GM23338 (cell line): ENCODE measurements at regions not wholly inside any gene's neighbourhood (a gene's known extent, or its start where the extent isn't known, plus 50 kb on each side); places are given as distances from the start of the nearest gene placed in this dataset.

ENCODE experiments used
- CREB1 ChIP-seq: fragments of 250-450 bp; sonication (Bioruptor Pico); IDR thresholded peaks from 2 replicates; pipeline ENCODE4 v1.5.0; 2020; ENCODE audit warnings: low read depth, mild to moderate bottlenecking, moderate library complexity
- EZH2 ChIP-seq: fragments of 200-600 bp; sonication (generic); IDR thresholded peaks from one replicate; pipeline ENCODE4 v1.8.0; 2017; ENCODE audit warnings: antibody characterized with exemption, mild to moderate bottlenecking, low read depth; ENCODE audit not compliant: unreplicated experiment
- EZH2phosphoT487 ChIP-seq: fragments of 200-600 bp; sonication (generic); IDR thresholded peaks from one replicate; pipeline ENCODE4 v1.8.1; 2018; ENCODE audit warnings: antibody characterized with exemption; ENCODE audit not compliant: unreplicated experiment
- JUNB ChIP-seq: IDR thresholded peaks from one replicate; pipeline ENCODE4 v1.6.1; 2016; ENCODE audit warnings: antibody characterized with exemption; ENCODE audit not compliant: unreplicated experiment
- POLR2AphosphoS5 ChIP-seq: IDR thresholded peaks from 2 replicates; pipeline ENCODE4 v1.6.1; 2016; ENCODE audit warnings: antibody characterized with exemption, low read depth
- STAT1 ChIP-seq: IDR thresholded peaks from one replicate; pipeline ENCODE4 v1.6.1; 2016; ENCODE audit warnings: antibody characterized with exemption; ENCODE audit not compliant: unreplicated experiment
- ZNF114 ChIP-seq: fragments of 250-450 bp; sonication (Bioruptor Pico); IDR thresholded peaks from 2 replicates; pipeline ENCODE4 v1.5.0; 2020; ENCODE audit warnings: mild to moderate bottlenecking, moderate library complexity
- ZNF331 ChIP-seq: fragments of 250-450 bp; sonication (Bioruptor Pico); IDR thresholded peaks from 2 replicates; pipeline ENCODE4 v1.5.0; 2020; ENCODE audit warnings: low read depth, mild to moderate bottlenecking, moderate library complexity
- TF ChIP-seq, protein P1 (sequence below), 2 experiments: fragments of 200-600 bp in 1 of 2; sonication (generic) in 1 of 2; conservative IDR thresholded peaks; 2 replicates each; pipeline versions ENCODE4 v1.5.1 to v1.6.1; 2016 to 2017; ENCODE audit warnings: antibody characterized with exemption in 2 of 2, low read depth in 2 of 2, mild to moderate bottlenecking in 2 of 2, moderate library complexity in 1 of 2
- TF ChIP-seq, protein P2 (sequence below): IDR thresholded peaks from one replicate; pipeline ENCODE4 v1.6.1; 2018; ENCODE audit warnings: antibody characterized with exemption; ENCODE audit not compliant: unreplicated experiment
- TF ChIP-seq, protein P3 (sequence below): IDR thresholded peaks from 2 replicates; pipeline ENCODE4 v1.6.1; 2016; ENCODE audit warnings: antibody characterized with exemption
- TF ChIP-seq, protein P4 (sequence below): fragments of 250-450 bp; sonication (Bioruptor Pico); IDR thresholded peaks from 2 replicates; pipeline ENCODE4 v1.5.0; 2020; ENCODE audit warnings: mild to moderate bottlenecking, moderate library complexity

DNA sequence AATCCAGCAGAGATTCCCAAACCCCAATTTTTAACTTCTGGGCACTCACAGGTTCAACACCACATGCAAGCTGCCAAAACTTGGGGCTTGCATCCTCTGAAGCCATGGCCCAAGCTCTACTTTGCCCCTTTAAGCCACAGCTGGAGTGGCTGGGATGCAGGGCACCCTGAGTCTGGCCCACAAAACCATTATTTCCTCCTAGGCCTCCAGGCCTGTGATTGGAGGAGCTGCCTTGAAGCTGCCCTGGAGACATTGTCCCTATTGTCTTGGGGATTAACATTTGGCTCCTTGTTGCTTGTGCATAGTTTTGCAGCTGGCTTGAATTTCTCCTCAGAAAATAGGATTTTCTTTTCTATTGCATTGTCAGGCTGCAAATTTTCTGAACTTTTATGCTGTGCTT, 109.8 kb upstream of the RPRM start:
- TF ChIP-seq, protein P1, sequence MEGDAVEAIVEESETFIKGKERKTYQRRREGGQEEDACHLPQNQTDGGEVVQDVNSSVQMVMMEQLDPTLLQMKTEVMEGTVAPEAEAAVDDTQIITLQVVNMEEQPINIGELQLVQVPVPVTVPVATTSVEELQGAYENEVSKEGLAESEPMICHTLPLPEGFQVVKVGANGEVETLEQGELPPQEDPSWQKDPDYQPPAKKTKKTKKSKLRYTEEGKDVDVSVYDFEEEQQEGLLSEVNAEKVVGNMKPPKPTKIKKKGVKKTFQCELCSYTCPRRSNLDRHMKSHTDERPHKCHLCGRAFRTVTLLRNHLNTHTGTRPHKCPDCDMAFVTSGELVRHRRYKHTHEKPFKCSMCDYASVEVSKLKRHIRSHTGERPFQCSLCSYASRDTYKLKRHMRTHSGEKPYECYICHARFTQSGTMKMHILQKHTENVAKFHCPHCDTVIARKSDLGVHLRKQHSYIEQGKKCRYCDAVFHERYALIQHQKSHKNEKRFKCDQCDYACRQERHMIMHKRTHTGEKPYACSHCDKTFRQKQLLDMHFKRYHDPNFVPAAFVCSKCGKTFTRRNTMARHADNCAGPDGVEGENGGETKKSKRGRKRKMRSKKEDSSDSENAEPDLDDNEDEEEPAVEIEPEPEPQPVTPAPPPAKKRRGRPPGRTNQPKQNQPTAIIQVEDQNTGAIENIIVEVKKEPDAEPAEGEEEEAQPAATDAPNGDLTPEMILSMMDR (conservative IDR thresholded peaks at IDR 0.05; ENCODE audit: low read depth in 2 of 2) = no peak
- no peak for TF ChIP-seq EZH2
- TF ChIP-seq, protein P2, sequence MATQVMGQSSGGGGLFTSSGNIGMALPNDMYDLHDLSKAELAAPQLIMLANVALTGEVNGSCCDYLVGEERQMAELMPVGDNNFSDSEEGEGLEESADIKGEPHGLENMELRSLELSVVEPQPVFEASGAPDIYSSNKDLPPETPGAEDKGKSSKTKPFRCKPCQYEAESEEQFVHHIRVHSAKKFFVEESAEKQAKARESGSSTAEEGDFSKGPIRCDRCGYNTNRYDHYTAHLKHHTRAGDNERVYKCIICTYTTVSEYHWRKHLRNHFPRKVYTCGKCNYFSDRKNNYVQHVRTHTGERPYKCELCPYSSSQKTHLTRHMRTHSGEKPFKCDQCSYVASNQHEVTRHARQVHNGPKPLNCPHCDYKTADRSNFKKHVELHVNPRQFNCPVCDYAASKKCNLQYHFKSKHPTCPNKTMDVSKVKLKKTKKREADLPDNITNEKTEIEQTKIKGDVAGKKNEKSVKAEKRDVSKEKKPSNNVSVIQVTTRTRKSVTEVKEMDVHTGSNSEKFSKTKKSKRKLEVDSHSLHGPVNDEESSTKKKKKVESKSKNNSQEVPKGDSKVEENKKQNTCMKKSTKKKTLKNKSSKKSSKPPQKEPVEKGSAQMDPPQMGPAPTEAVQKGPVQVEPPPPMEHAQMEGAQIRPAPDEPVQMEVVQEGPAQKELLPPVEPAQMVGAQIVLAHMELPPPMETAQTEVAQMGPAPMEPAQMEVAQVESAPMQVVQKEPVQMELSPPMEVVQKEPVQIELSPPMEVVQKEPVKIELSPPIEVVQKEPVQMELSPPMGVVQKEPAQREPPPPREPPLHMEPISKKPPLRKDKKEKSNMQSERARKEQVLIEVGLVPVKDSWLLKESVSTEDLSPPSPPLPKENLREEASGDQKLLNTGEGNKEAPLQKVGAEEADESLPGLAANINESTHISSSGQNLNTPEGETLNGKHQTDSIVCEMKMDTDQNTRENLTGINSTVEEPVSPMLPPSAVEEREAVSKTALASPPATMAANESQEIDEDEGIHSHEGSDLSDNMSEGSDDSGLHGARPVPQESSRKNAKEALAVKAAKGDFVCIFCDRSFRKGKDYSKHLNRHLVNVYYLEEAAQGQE = no peak
- no peak for TF ChIP-seq EZH2phosphoT487
- TF ChIP-seq POLR2AphosphoS5 = no peak
- no peak for TF ChIP-seq JUNB
- no peak for TF ChIP-seq ZNF331
- TF ChIP-seq CREB1 (CRISPR knock-in tag) = no peak
- TF ChIP-seq, protein P3, sequence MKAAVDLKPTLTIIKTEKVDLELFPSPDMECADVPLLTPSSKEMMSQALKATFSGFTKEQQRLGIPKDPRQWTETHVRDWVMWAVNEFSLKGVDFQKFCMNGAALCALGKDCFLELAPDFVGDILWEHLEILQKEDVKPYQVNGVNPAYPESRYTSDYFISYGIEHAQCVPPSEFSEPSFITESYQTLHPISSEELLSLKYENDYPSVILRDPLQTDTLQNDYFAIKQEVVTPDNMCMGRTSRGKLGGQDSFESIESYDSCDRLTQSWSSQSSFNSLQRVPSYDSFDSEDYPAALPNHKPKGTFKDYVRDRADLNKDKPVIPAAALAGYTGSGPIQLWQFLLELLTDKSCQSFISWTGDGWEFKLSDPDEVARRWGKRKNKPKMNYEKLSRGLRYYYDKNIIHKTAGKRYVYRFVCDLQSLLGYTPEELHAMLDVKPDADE = no peak
- TF ChIP-seq, protein P4, sequence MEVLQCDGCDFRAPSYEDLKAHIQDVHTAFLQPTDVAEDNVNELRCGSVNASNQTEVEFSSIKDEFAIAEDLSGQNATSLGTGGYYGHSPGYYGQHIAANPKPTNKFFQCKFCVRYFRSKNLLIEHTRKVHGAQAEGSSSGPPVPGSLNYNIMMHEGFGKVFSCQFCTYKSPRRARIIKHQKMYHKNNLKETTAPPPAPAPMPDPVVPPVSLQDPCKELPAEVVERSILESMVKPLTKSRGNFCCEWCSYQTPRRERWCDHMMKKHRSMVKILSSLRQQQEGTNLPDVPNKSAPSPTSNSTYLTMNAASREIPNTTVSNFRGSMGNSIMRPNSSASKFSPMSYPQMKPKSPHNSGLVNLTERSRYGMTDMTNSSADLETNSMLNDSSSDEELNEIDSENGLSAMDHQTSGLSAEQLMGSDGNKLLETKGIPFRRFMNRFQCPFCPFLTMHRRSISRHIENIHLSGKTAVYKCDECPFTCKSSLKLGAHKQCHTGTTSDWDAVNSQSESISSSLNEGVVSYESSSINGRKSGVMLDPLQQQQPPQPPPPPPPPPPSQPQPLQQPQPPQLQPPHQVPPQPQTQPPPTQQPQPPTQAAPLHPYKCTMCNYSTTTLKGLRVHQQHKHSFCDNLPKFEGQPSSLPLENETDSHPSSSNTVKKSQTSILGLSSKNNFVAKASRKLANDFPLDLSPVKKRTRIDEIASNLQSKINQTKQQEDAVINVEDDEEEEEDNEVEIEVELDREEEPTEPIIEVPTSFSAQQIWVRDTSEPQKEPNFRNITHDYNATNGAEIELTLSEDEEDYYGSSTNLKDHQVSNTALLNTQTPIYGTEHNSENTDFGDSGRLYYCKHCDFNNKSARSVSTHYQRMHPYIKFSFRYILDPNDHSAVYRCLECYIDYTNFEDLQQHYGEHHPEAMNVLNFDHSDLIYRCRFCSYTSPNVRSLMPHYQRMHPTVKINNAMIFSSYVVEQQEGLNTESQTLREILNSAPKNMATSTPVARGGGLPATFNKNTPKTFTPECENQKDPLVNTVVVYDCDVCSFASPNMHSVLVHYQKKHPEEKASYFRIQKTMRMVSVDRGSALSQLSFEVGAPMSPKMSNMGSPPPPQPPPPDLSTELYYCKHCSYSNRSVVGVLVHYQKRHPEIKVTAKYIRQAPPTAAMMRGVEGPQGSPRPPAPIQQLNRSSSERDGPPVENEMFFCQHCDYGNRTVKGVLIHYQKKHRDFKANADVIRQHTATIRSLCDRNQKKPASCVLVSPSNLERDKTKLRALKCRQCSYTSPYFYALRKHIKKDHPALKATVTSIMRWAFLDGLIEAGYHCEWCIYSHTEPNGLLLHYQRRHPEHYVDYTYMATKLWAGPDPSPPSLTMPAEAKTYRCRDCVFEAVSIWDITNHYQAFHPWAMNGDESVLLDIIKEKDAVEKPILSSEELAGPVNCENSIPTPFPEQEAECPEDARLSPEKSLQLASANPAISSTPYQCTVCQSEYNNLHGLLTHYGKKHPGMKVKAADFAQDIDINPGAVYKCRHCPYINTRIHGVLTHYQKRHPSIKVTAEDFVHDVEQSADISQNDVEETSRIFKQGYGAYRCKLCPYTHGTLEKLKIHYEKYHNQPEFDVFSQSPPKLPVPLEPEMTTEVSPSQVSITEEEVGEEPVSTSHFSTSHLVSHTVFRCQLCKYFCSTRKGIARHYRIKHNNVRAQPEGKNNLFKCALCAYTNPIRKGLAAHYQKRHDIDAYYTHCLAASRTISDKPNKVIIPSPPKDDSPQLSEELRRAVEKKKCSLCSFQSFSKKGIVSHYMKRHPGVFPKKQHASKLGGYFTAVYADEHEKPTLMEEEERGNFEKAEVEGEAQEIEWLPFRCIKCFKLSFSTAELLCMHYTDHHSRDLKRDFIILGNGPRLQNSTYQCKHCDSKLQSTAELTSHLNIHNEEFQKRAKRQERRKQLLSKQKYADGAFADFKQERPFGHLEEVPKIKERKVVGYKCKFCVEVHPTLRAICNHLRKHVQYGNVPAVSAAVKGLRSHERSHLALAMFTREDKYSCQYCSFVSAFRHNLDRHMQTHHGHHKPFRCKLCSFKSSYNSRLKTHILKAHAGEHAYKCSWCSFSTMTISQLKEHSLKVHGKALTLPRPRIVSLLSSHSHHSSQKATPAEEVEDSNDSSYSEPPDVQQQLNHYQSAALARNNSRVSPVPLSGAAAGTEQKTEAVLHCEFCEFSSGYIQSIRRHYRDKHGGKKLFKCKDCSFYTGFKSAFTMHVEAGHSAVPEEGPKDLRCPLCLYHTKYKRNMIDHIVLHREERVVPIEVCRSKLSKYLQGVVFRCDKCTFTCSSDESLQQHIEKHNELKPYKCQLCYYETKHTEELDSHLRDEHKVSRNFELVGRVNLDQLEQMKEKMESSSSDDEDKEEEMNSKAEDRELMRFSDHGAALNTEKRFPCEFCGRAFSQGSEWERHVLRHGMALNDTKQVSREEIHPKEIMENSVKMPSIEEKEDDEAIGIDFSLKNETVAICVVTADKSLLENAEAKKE (CRISPR knock-in tag) = no peak
- TF ChIP-seq STAT1 = no peak
- TF ChIP-seq ZNF114 (CRISPR knock-in tag) = no peak
